Tibial artery (tissue), 4 donors: ENCODE measurements at regions not wholly inside any gene's neighbourhood (a gene's known extent, or its start where the extent isn't known, plus 50 kb on each side); places are given as distances from the start of the nearest gene placed in this dataset.

ENCODE experiments used
- DNase-seq, 2 donors: peaks; one replicate each; pipeline ENCODE4 v3.0.0-alpha.2; 2019
- H3K27ac ChIP-seq, 2 donors: fragments of 200-600 bp; sonication (generic) in 1 of 2; 1 replicate in 1 of 2; 2 replicates in 1 of 2; pipeline ENCODE4 v1.5.1; 2018 to 2019; ENCODE audit warnings: mild to moderate bottlenecking in 1 of 2
- H3K27me3 ChIP-seq, 2 donors: fragments of 200-600 bp; sonication (generic) in 1 of 2; one replicate each; pipeline versions ENCODE4 v1.5.1 to v1.6.0; 2016 to 2019
- H3K36me3 ChIP-seq, 3 donors: fragments of 200-600 bp; sonication (generic) in 2 of 3; one replicate each; pipeline ENCODE4 v1.5.1; 2016 to 2019; ENCODE audit warnings: mild to moderate bottlenecking in 2 of 3
- H3K4me1 ChIP-seq, 4 donors: fragments of 200-600 bp; sonication (generic) in 2 of 4; 1 replicate in 3 of 4; 2 replicates in 1 of 4; pipeline ENCODE4 v1.5.1; 2016 to 2019
- H3K4me3 ChIP-seq, 2 donors: fragments of 200-600 bp; sonication (generic) in 1 of 2; 1 replicate in 1 of 2; 2 replicates in 1 of 2; pipeline ENCODE4 v1.5.1; 2018 to 2019; ENCODE audit warnings: mild to moderate bottlenecking in 2 of 2
- H3K9me3 ChIP-seq, 3 donors: fragments of 200-600 bp; sonication (generic) in 1 of 3; one replicate each; pipeline ENCODE4 v1.5.1; 2016 to 2019
- CTCF ChIP-seq, 2 experiments: fragments of 200-600 bp in 1 of 2; fragments of 450-650 bp in 1 of 2; IDR thresholded peaks; one replicate each; pipeline ENCODE4 v1.5.1; 2017 to 2019; ENCODE audit warnings: antibody characterized with exemption in 2 of 2, mild to moderate bottlenecking in 1 of 2, moderate library complexity in 1 of 2
- intact Hi-C: fragments of 100-400 bp; cut with DNase I; formaldehyde crosslinking; loops from one replicate; pipeline ENCODE4 v1.15.0; 2023; ENCODE audit warnings: low total_unique reads

GRCh38 chr6:25088513-25088912 is 152.8 kb upstream of the RIPOR2 start:
- TF ChIP-seq CTCF (IDR thresholded peaks at IDR 0.05) = no peak
- intact Hi-C loops = loop anchor here (5.0 kb wide), 1 partner anchor 686 kb away; the partner anchor contains the start of gene MRS2
- H3K9me3 ChIP-seq = no peaks in the 10 kb centered on the region
- no peaks in the 10 kb centered on the region for H3K27me3 ChIP-seq
- H3K4me1 ChIP-seq = no peaks in the 10 kb centered on the region
- no peak overlapping the region for H3K27ac ChIP-seq
- no peak overlapping the region for H3K4me3 ChIP-seq
- DNase-seq = no peak
- peaks cover 17 to 70% (median 65%) of the 10 kb centered on the region in 3 donors for H3K36me3 ChIP-seq

DNA sequence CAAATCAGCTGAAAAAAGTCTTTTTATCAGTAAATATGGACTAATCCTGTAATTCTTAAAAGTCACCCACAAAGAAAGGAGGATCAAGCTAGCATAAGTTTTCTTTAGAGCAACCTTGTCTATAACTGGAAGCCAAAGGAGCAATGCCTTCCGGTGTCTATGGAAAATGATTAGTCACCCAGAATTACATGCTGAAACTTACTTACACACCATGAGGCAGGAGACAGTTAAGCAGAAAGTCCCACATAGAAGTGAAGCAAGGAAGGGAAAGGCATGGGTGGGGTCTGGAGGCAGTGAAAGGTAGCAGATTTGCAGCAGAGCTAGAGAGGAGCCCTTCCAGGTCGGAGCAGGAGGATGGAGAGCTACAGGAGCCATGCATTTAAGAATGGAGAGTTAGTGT is 153.7 kb upstream of the RIPOR2 start:
- peaks cover 22 to 69% (median 60%) of the 10 kb centered on the region in 3 donors for H3K36me3 ChIP-seq
- no peak for TF ChIP-seq CTCF (IDR thresholded peaks at IDR 0.05)

DNA sequence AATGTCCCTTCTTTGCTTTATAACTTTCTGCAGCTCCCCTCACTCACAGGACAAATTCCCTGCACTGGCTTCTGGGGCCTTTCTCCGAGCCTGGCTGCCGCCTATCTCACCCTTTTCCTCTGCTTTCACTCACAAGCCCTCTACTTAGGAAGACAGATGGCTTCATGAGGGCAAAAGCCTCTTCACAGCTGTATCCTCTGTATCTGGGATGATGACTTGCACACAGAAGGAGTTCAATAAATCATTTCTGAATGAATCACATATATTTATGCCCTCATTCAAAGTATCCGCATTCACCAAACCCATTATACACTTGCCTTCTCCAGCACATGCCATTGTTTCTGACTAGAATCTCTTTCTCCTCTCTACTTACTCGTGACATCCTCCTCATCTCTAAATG is 159.0 kb upstream of the RIPOR2 start:
- no peak for TF ChIP-seq CTCF (IDR thresholded peaks at IDR 0.05)
- H3K36me3 ChIP-seq = peaks cover 41 to 52% (median 45%) of the 10 kb centered on the region in 3 donors
- no peak overlapping the region for H3K4me3 ChIP-seq
- no peaks in the 10 kb centered on the region for H3K4me1 ChIP-seq
- no peaks in the 10 kb centered on the region for H3K27me3 ChIP-seq
- DNase-seq = no peak
- intact Hi-C loops = no loop called here
- no peaks in the 10 kb centered on the region for H3K9me3 ChIP-seq
- no peak overlapping the region for H3K27ac ChIP-seq

More for the DNA sequence above, 153.7 kb upstream of the RIPOR2 start:
- intact Hi-C loops = loop anchor here (5.0 kb wide), 1 partner anchor 687 kb away; the partner anchor contains the start of gene MRS2
- Histone ChIP-seq H3K9me3 (no peaks in the 10 kb centered on the region), H3K27ac (no peak overlapping the region), H3K4me1 (no peaks in the 10 kb centered on the region), H3K4me3 (no peak overlapping the region), H3K27me3 (no peaks in the 10 kb centered on the region)
- DNase-seq = no peak

GRCh38 chr6:25100288-25100687 is 164.5 kb upstream of the RIPOR2 start:
- no peak for TF ChIP-seq CTCF (IDR thresholded peaks at IDR 0.05)
- Histone ChIP-seq H3K4me1 (no peaks in the 10 kb centered on the region), H3K27me3 (no peaks in the 10 kb centered on the region), H3K27ac (no peak overlapping the region), H3K9me3 (no peaks in the 10 kb centered on the region), H3K4me3 (no peak overlapping the region), H3K36me3 (peaks cover 20 to 31% (median 21%) of the 10 kb centered on the region in 3 donors)
- intact Hi-C loops = no loop called here
- no peak for DNase-seq

GRCh38 chr6:25103603-25104002 is 167.8 kb upstream of the RIPOR2 start:
- intact Hi-C loops = no loop called here
- H3K36me3 ChIP-seq = peaks cover 38 to 49% (median 40%) of the 10 kb centered on the region in 3 donors

More at GRCh38 chr6:25103603-25104002, 167.8 kb upstream of the RIPOR2 start:
- no peaks in the 10 kb centered on the region for H3K27me3 ChIP-seq
- H3K9me3 ChIP-seq = no peaks in the 10 kb centered on the region
- H3K4me1 ChIP-seq = no peaks in the 10 kb centered on the region
- TF ChIP-seq CTCF (IDR thresholded peaks at IDR 0.05) = no peak
- H3K4me3 ChIP-seq = no peak overlapping the region
- DNase-seq = no peak
- H3K27ac ChIP-seq = no peak overlapping the region
